Erythroblast (primary cell): ENCODE measurements at regions not wholly inside any gene's neighbourhood (a gene's known extent, or its start where the extent isn't known, plus 50 kb on each side); places are given as distances from the start of the nearest gene placed in this dataset.

Experiments used
- GATA1 ChIP-seq: IDR thresholded peaks from 2 replicates; pipeline ENCODE4 v1.6.1; 2011; ENCODE audit warnings: low read depth, mild to moderate bottlenecking, control low read depth, low read length, moderate library complexity
- POLR2A ChIP-seq: IDR thresholded peaks from 2 replicates; pipeline ENCODE4 v1.6.1; 2011; ENCODE audit warnings: mild to moderate bottlenecking, low read length

DNA sequence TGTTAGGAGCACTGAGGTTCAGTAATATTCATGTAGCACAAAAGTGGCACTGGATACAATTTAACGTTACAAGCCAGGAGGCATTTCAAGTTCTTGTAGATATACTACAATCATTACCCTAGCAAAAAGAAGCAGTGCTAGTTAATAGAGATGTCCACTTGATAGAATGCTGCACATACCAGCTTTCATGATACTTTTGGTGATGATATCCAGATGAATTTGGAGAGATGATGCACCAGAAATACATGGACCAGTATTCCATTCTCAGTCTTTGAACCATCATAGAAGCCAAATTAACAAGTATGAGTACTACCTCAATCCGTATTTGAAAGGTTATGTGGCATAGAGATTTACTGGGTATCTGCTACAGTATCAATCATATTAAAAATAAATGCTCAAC, 421.0 kb upstream of the MAGEB18 start:
- no peak for TF ChIP-seq POLR2A
- no peak for TF ChIP-seq GATA1
